ENCODE measurements at regions not wholly inside any gene's neighbourhood (a gene's known extent, or its start where the extent isn't known, plus 50 kb on each side); places are given as distances from the start of the nearest gene placed in this dataset.
"Not testable (repeated sequence)": the region's sequence is repeated elsewhere in the genome, so short reads cannot be mapped to it uniquely, and the experiment has no call there.

DNA sequence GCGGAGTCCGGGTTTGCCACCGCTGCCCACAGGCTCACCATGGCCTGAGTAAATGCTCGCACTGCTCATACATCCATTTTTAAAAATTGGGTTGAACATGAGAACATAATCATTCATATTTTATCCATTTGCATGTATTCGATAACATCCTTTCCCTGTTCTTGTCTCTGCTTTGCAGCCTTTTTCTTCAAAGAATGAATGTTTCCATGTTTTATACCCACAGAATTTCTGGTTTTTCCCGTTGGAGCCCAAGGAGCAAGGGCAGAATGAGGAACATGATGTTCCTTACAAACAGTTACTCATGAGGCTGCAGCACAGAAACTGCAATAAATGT is 146.5 kb downstream of the CCDC74A start:
- Histone ChIP-seq H3K9me3 (ENCODE audit: control insufficient read depth, insufficient read depth, low read depth, low read length) (no peaks in the 10 kb centered on the region), H3K27ac (ENCODE audit: low read length) (no peak overlapping the region), H3K27me3 (ENCODE audit: control insufficient read depth, insufficient read depth, low read length) (peaks cover 2% of the 10 kb centered on the region; the same call in 1 of the 2 replicates), H3K36me3 (ENCODE audit: control insufficient read depth, insufficient read depth, low read length) (no peaks in the 10 kb centered on the region), H3K4me3 (ENCODE audit: low read depth in 2 of 2, low read length in 2 of 2) (no peak overlapping the region), H3K4me1 (ENCODE audit: control insufficient read depth, insufficient read depth, low read length) (no peaks in the 10 kb centered on the region)
- TF ChIP-seq TCF7L2 (IDR thresholded peaks at IDR 0.05; ENCODE audit: low read depth, low read length), result no peak
- TF ChIP-seq POLR2AphosphoS5 (IDR thresholded peaks at IDR 0.05; ENCODE audit: low read depth, low read length), result no peak
- TF ChIP-seq SIN3A (IDR thresholded peaks at IDR 0.05; ENCODE audit: borderline replicate concordance, insufficient read depth, low read depth, low read length), result no peak
- no peak for TF ChIP-seq REST (IDR thresholded peaks at IDR 0.05; ENCODE audit: insufficient read depth in 1 of 2, low read depth in 2 of 2, low read length in 1 of 2)
- TF ChIP-seq CTCF (IDR thresholded peaks at IDR 0.05), result peak; percentile 47
- ChIA-PET POLR2A (no interaction called here), CTCF (interaction anchor here (1.0 to 2.5 kb wide), 3 partner anchors 8 to 182 kb away, joined by 5 to 12 read pairs (median 8); partner anchors contain the start of gene MZT2A)
- in situ Hi-C loops (cut with HindIII; ENCODE audit: low pct_unique_long_range_greater_than_20kb, low sequenced_read_pairs), result no loop called here
- no TSS peak for BruUV-seq (replicated peaks)
- intact Hi-C loops (cut with micrococcal nuclease; ENCODE audit: unreplicated experiment), result loop anchor here (1.0 to 10.0 kb wide), 3 partner anchors 117 to 471 kb away; no protein-coding TSS in a partner anchor
- ATAC-seq, result no peak
- no peak for DNase-seq (ENCODE audit: low read depth, low spot score)

- CTCF ChIA-PET, result interaction anchor here (0.7 to 1.8 kb wide), 3 partner anchors 8 to 120 kb away, joined by 5 to 10 read pairs (median 7); no protein-coding TSS in a partner anchor
- BruUV-seq (replicated peaks); in situ Hi-C loops (cut with HindIII; ENCODE audit: low pct_unique_long_range_greater_than_20kb, low sequenced_read_pairs); DNase-seq (ENCODE audit: low read depth, low spot score); H3K36me3 ChIP-seq (ENCODE audit: control insufficient read depth, insufficient read depth, low read length); H3K4me1 ChIP-seq (ENCODE audit: control insufficient read depth, insufficient read depth, low read length); intact Hi-C loops (cut with micrococcal nuclease; ENCODE audit: unreplicated experiment); H3K9me3 ChIP-seq (ENCODE audit: control insufficient read depth, insufficient read depth, low read depth, low read length); POLR2A ChIA-PET; H3K27me3 ChIP-seq (ENCODE audit: control insufficient read depth, insufficient read depth, low read length): not testable (repeated sequence)
- ATAC-seq, result peak; percentile 75
- Histone ChIP-seq H3K4me3 (ENCODE audit: low read depth in 2 of 2, low read length in 2 of 2) (peak overlapping the region; percentile 75 to 89), H3K27ac (ENCODE audit: low read length) (peak overlapping the region; percentile 87)
Observed at GRCh38 chr2:131681611-131682121, 154.0 kb downstream of the CCDC74A start.

DNA sequence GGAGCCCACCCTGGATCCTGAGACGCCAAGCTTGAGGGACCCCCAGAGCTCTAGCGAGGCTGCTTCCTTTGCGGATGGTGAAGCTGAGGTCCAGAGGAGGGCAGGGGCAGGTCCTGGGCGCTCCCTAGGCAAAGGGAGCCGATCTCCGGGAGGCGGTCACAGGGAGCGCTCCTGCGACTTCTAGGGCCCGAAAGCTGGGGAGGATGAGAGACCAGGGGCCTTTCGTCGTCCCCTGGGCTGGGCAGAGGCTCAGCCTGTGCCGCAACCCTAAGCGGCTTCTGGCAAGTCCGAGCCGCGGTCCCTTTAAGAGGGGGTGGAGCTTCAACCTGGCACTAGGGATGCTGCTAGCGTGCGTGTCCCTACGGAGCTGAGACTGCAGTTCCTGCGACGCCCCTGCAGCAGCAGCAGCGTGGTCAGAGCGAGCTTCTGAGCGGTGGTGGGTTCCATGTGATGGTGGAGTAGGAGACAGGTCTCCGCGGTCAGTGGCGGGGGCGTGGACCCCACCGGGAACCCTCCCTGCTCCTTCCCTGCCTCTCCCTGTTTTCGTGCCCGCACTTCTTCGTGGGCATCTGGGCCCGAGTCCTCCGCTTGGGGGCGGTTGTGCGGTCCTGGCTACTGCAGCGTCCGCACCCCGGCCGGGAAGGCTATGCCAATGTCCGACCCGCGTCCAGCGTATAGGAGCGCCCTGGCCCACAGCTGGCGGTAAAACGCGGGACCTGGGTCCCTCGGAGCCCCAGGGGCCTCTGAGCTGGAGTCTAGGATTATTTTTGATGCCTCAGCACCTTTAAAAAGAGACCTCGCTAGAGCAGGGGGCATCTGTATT is 154.6 kb downstream of the CCDC74A start:
- ChIA-PET POLR2A (interaction anchor here (0.6 kb wide), 1 partner anchor 734 kb away, joined by 3 read pairs; no protein-coding TSS in a partner anchor), CTCF (interaction anchor here (0.7 to 1.8 kb wide), 3 partner anchors 8 to 119 kb away, joined by 5 to 10 read pairs (median 7); no protein-coding TSS in a partner anchor)
- no peaks in the 10 kb centered on the region for H3K36me3 ChIP-seq (ENCODE audit: control insufficient read depth, insufficient read depth, low read length)
- H3K27me3 ChIP-seq (ENCODE audit: control insufficient read depth, insufficient read depth, low read length), result no peaks in the 10 kb centered on the region
- ATAC-seq (peak; percentile 99), DNase-seq (ENCODE audit: low read depth, low spot score) (peak; percentile 62)
- TF ChIP-seq TCF7L2 (IDR thresholded peaks at IDR 0.05; ENCODE audit: low read depth, low read length), result no peak
- TF ChIP-seq CTCF (IDR thresholded peaks at IDR 0.05), result peak; percentile 24
- peak; percentile 58; the same call in 1 of the 2 replicates for TF ChIP-seq SIN3A (IDR thresholded peaks at IDR 0.05; ENCODE audit: borderline replicate concordance, insufficient read depth, low read depth, low read length)
- TF ChIP-seq REST (IDR thresholded peaks at IDR 0.05; ENCODE audit: insufficient read depth in 1 of 2, low read depth in 2 of 2, low read length in 1 of 2), result no peak
- peak; percentile 74; the same call in 1 of the 2 replicates for TF ChIP-seq POLR2AphosphoS5 (IDR thresholded peaks at IDR 0.05; ENCODE audit: low read depth, low read length)
- no peaks in the 10 kb centered on the region for H3K9me3 ChIP-seq (ENCODE audit: control insufficient read depth, insufficient read depth, low read depth, low read length)
- in situ Hi-C loops (cut with HindIII; ENCODE audit: low pct_unique_long_range_greater_than_20kb, low sequenced_read_pairs), result no loop called here
- H3K4me3 ChIP-seq (ENCODE audit: low read depth in 2 of 2, low read length in 2 of 2), result peak overlapping the region; percentile 75 to 89
- H3K27ac ChIP-seq (ENCODE audit: low read length), result peak overlapping the region; percentile 87
- H3K4me1 ChIP-seq (ENCODE audit: control insufficient read depth, insufficient read depth, low read length), result peaks cover 8% of the 10 kb centered on the region; the same call in 1 of the 2 replicates
- intact Hi-C loops (cut with micrococcal nuclease; ENCODE audit: unreplicated experiment), result no loop called here
- no TSS peak for BruUV-seq (replicated peaks)

Measured in Panc1 (cell line).